HG02840 (cell line): ENCODE measurements at regions not wholly inside any gene's neighbourhood (a gene's known extent, or its start where the extent isn't known, plus 50 kb on each side); places are given as distances from the start of the nearest gene placed in this dataset.
"Not testable (repeated sequence)": the region's sequence is repeated elsewhere in the genome, so short reads cannot be mapped to it uniquely, and the experiment has no call there.

Experiments
- ATAC-seq: cut with Tn5 transposase; IDR thresholded peaks from one replicate; pipeline ENCODE4 v1.9.1; 2021; ENCODE audit warnings: mild to moderate bottlenecking, moderate library complexity, moderate number of reproducible peaks; ENCODE audit not compliant: unreplicated experiment, low FRiP score

GRCh38 chr18:11391661-11392060 lies 217.7 kb upstream of the SLC35G4 start:
- ATAC-seq: no peak

- no peak for ATAC-seq
These were observed 220.4 kb upstream of the SLC35G4 start for GRCh38 chr18:11388755-11389680.

- no peak for ATAC-seq
These were observed 221.5 kb upstream of the SLC35G4 start for GRCh38 chr18:11387880-11388279.

GRCh38 chr18:11383381-11383780 lies 226.0 kb upstream of the SLC35G4 start:
- no peak for ATAC-seq

- no peak for ATAC-seq
These were observed 228.4 kb upstream of the SLC35G4 start for GRCh38 chr18:11380968-11381367.

- no peak for ATAC-seq
These were observed 229.7 kb upstream of the SLC35G4 start for GRCh38 chr18:11379660-11380059.

GRCh38 chr18:11377766-11378540 lies 228.6 kb upstream of the PIEZO2 start:
- ATAC-seq: no peak

- no peak for ATAC-seq
These were observed 222.8 kb upstream of the PIEZO2 start for GRCh38 chr18:11372163-11372562.

- ATAC-seq: no peak
These were observed 220.2 kb upstream of the PIEZO2 start for GRCh38 chr18:11369556-11369955.

GRCh38 chr18:11368020-11368419 lies 218.7 kb upstream of the PIEZO2 start:
- ATAC-seq: no peak

GRCh38 chr18:11367351-11367750 lies 218.0 kb upstream of the PIEZO2 start:
- no peak for ATAC-seq

- no peak for ATAC-seq
These were observed 217.0 kb upstream of the PIEZO2 start for GRCh38 chr18:11366410-11366809.

GRCh38 chr18:11362856-11363255 lies 213.5 kb upstream of the PIEZO2 start:
- no peak for ATAC-seq

GRCh38 chr18:11361862-11362261 lies 212.5 kb upstream of the PIEZO2 start:
- ATAC-seq: not testable (repeated sequence)

- no peak for ATAC-seq
These were observed 208.3 kb upstream of the PIEZO2 start for GRCh38 chr18:11357678-11358077.

GRCh38 chr18:11344576-11344975 lies 195.2 kb upstream of the PIEZO2 start:
- ATAC-seq: not testable (repeated sequence)

- no peak for ATAC-seq
These were observed 193.7 kb upstream of the PIEZO2 start for GRCh38 chr18:11343096-11343495.

- ATAC-seq: not testable (repeated sequence)
These were observed 192.7 kb upstream of the PIEZO2 start for GRCh38 chr18:11342115-11342514.

- no peak for ATAC-seq
These were observed 189.9 kb upstream of the PIEZO2 start for GRCh38 chr18:11339188-11339775.

GRCh38 chr18:11336241-11336640 lies 186.9 kb upstream of the PIEZO2 start:
- ATAC-seq: no peak

GRCh38 chr18:11327391-11328009 lies 178.1 kb upstream of the PIEZO2 start:
- ATAC-seq: no peak
